ENCODE measurements at regions not wholly inside any gene's neighbourhood (a gene's known extent, or its start where the extent isn't known, plus 50 kb on each side); places are given as distances from the start of the nearest gene placed in this dataset.
"Not testable (repeated sequence)": the region's sequence is repeated elsewhere in the genome, so short reads cannot be mapped to it uniquely, and the experiment has no call there.

DNA sequence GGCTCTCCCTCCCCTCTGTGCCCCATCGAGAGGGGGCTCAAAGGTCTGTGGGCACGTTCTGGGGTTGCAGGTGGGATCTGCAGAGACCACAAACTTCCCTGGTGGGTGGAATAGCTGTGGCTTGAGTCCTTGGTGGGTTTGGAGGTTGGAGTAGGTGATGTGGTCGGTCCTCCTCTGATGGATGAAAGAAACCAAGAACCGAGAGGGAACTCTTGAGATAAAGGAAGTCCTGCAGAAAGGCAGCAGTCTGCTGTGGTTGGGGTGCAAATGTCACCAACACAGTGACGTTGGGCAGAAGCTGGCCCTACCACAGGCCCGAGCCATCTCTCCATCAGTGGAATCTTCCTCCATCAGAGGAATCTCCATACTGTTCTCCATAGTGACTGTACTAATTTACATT is 171.8 kb downstream of the FCRL5 start:
- Histone ChIP-seq H3K4me3 (no peak overlapping the region), H3K36me3 (no peaks in the 10 kb centered on the region), H3K9me3 (no peaks in the 10 kb centered on the region), H3K27ac (no peak overlapping the region), H3K27me3 (peaks cover 0 to 7% of the 10 kb centered on the region in 2 donors), H3K4me1 (no peaks in the 10 kb centered on the region)
- ATAC-seq (no peak), DNase-seq (no peak)
- TF ChIP-seq, protein P1, sequence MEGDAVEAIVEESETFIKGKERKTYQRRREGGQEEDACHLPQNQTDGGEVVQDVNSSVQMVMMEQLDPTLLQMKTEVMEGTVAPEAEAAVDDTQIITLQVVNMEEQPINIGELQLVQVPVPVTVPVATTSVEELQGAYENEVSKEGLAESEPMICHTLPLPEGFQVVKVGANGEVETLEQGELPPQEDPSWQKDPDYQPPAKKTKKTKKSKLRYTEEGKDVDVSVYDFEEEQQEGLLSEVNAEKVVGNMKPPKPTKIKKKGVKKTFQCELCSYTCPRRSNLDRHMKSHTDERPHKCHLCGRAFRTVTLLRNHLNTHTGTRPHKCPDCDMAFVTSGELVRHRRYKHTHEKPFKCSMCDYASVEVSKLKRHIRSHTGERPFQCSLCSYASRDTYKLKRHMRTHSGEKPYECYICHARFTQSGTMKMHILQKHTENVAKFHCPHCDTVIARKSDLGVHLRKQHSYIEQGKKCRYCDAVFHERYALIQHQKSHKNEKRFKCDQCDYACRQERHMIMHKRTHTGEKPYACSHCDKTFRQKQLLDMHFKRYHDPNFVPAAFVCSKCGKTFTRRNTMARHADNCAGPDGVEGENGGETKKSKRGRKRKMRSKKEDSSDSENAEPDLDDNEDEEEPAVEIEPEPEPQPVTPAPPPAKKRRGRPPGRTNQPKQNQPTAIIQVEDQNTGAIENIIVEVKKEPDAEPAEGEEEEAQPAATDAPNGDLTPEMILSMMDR (IDR thresholded peaks at IDR 0.05), result no peak
- intact Hi-C loops (cut with DNase I), result no loop called here

DNA sequence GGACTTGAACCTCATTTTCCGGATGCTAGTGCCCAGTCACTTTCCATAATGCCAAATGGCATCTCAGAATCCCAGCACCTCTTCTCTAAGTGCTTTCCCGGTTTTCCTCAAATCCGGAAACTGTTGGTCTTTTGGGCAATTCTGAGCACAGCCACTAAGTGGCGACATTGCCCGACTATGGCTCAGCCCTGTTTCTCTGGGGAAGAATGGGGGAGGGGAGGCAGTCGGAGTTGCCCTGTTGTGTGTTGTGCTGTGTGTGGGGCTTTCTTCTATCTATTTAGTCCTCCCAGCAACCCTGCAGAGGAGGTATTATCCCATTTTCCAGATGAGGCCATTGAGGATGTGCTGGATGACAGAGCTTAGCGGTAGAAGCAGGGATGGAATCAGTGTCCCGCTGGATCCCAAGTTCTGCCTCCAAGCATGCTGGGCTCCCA is 175.0 kb downstream of the FCRL5 start:
- not testable (repeated sequence) for H3K4me1 ChIP-seq, H3K4me3 ChIP-seq, H3K27me3 ChIP-seq, H3K36me3 ChIP-seq, H3K9me3 ChIP-seq, H3K27ac ChIP-seq
- peak in 1 of 4 donors; percentile 12 for DNase-seq
- TF ChIP-seq, protein P1 (IDR thresholded peaks at IDR 0.05), result peak; percentile 38 to 40
- ATAC-seq, result peak; percentile 91
- intact Hi-C loops (cut with DNase I), result loop anchor here in 1 of 2 donors (5.0 kb wide), 1 partner anchor 115 kb away; no protein-coding TSS in a partner anchor

DNA sequence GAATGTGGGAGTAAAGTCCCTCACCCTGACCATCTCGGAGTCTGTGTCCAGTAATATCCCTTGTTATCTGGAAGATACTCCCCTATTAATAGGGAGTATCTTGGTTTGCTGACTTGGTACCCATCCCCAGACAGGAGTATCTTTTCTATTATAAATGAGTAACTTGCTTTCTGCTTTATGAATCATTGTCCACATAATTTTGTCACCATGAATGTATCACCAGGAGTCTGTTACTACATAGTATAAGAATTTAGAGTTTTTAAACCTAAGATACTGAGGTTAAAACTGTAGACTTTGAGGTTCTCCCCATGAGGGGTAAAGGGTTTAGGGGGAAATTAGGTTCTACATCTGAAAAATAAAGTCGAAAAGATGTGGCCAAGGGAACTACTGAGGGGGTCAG is 175.6 kb downstream of the FCRL5 start:
- no peaks in the 10 kb centered on the region for H3K36me3 ChIP-seq
- no peaks in the 10 kb centered on the region for H3K9me3 ChIP-seq
- peaks cover 0 to 7% of the 10 kb centered on the region in 2 donors for H3K27me3 ChIP-seq
- intact Hi-C loops (cut with DNase I), result loop anchor here in 1 of 2 donors (5.0 kb wide), 1 partner anchor 116 kb away; no protein-coding TSS in a partner anchor
- TF ChIP-seq, protein P1 (IDR thresholded peaks at IDR 0.05), result no peak
- no peak overlapping the region for H3K27ac ChIP-seq
- no peaks in the 10 kb centered on the region for H3K4me1 ChIP-seq
- no peak overlapping the region for H3K4me3 ChIP-seq
- ATAC-seq (no peak), DNase-seq (no peak)

DNA sequence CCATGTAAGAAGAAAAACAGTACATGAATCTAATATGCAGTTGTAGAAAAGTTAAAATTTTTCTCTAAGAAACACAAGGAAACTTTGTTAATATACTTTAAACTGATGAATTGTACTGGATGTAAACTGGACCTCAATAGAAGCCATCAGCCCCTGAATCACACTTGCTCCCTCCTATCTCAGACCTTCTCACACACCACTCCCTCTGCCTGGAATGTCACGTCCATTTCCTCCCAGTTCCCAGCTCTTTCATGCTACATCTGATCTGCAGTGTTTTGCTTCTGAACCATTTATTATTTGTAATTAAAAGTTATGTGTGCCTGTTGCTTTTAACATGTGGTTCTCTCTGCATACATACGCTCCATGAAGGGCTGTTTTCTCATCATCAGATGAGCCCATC is 180.0 kb downstream of the FCRL5 start:
- H3K27me3 ChIP-seq; H3K36me3 ChIP-seq; H3K4me3 ChIP-seq; H3K27ac ChIP-seq; H3K9me3 ChIP-seq; intact Hi-C loops (cut with DNase I); H3K4me1 ChIP-seq; ATAC-seq; DNase-seq: not testable (repeated sequence)

DNA sequence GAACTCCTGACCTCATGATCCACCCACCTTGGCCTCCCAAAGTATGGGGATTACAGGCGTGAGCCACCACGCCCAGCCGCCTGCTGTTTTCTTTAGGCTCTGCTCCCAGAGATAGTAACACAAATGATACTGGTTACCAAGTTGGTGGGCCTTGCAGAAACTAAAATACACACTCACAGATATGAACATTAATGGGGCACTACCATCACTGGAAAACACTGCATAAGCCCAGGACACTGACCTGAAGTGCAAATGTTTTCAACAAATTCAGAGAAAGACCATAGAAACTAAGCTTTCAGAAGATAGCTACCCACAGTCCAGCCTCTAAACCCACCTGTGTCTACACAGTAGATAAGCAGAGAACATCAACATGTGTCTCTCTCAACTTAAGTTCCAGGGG is 180.5 kb downstream of the FCRL5 start:
- TF ChIP-seq, protein P1 (IDR thresholded peaks at IDR 0.05), result no peak
- intact Hi-C loops (cut with DNase I), result no loop called here
- Histone ChIP-seq H3K4me3 (no peak overlapping the region), H3K4me1 (no peaks in the 10 kb centered on the region), H3K9me3 (no peaks in the 10 kb centered on the region), H3K27me3 (no peaks in the 10 kb centered on the region), H3K27ac (no peak overlapping the region), H3K36me3 (no peaks in the 10 kb centered on the region)
- DNase-seq, result no peak
- ATAC-seq, result no peak

DNA sequence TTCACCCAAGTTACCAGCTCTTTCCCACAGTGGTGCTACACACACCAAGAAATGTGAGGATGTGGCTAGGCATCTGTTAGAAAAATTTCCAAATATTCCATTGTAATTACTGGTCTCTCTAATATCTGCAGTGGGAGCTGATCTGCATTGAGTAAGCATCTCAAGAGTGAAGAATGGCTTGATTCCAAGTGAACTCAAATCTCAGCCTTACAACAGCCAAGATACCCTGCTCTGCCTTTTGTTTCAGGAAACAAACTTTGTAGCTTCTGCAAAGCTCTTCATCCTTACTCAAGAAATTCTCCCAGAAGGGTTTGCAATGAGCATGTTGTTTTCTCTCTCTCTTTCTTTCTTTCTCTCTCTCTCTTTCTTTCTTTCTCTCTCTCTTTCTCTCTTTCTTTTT is 181.1 kb downstream of the FCRL5 start:
- ATAC-seq (no peak), DNase-seq (peak in 1 of 4 donors; percentile 5)
- no peaks in the 10 kb centered on the region for H3K27me3 ChIP-seq
- TF ChIP-seq, protein P1 (IDR thresholded peaks at IDR 0.05), result no peak
- no peaks in the 10 kb centered on the region for H3K4me1 ChIP-seq
- H3K27ac ChIP-seq, result no peak overlapping the region
- no peaks in the 10 kb centered on the region for H3K36me3 ChIP-seq
- H3K9me3 ChIP-seq, result no peaks in the 10 kb centered on the region
- intact Hi-C loops (cut with DNase I), result no loop called here
- no peak overlapping the region for H3K4me3 ChIP-seq
